ENCODE measurements at regions not wholly inside any gene's neighbourhood (a gene's known extent, or its start where the extent isn't known, plus 50 kb on each side); places are given as distances from the start of the nearest gene placed in this dataset.

DNA sequence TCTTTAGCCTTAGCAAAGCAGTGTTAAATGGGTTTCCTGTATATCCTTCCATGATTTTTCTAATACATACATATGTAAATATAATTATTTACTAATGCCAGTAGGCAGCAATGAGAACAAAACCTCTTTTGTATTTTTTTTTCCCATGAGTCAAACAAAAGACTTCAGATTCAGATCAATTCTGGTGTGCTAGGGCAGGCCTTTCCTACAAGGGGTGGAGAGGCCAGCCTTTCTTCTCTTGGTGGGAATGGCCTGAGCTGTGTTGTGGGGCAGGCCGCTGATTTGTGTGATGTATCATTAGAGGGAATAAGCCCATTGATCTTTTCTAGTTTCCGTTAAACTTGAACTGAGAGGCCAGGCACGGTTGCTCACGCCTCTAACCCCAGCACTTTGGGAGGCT, 115.5 kb upstream of the DMRT1 start:
- TF ChIP-seq, protein P1, sequence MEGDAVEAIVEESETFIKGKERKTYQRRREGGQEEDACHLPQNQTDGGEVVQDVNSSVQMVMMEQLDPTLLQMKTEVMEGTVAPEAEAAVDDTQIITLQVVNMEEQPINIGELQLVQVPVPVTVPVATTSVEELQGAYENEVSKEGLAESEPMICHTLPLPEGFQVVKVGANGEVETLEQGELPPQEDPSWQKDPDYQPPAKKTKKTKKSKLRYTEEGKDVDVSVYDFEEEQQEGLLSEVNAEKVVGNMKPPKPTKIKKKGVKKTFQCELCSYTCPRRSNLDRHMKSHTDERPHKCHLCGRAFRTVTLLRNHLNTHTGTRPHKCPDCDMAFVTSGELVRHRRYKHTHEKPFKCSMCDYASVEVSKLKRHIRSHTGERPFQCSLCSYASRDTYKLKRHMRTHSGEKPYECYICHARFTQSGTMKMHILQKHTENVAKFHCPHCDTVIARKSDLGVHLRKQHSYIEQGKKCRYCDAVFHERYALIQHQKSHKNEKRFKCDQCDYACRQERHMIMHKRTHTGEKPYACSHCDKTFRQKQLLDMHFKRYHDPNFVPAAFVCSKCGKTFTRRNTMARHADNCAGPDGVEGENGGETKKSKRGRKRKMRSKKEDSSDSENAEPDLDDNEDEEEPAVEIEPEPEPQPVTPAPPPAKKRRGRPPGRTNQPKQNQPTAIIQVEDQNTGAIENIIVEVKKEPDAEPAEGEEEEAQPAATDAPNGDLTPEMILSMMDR (conservative IDR thresholded peaks at IDR 0.05; ENCODE audit: low read depth, low read length), result no peak
- TF ChIP-seq, protein P2, sequence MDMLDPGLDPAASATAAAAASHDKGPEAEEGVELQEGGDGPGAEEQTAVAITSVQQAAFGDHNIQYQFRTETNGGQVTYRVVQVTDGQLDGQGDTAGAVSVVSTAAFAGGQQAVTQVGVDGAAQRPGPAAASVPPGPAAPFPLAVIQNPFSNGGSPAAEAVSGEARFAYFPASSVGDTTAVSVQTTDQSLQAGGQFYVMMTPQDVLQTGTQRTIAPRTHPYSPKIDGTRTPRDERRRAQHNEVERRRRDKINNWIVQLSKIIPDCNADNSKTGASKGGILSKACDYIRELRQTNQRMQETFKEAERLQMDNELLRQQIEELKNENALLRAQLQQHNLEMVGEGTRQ (IDR thresholded peaks at IDR 0.05; ENCODE audit: low read depth, low read length), result no peak
- no peak for TF ChIP-seq CEBPB (IDR thresholded peaks at IDR 0.05; ENCODE audit: low read depth, low read length)
- TF ChIP-seq RFX5 (IDR thresholded peaks at IDR 0.05; ENCODE audit: low read depth, low read length), result no peak
- no peak for TF ChIP-seq POLR2A (IDR thresholded peaks at IDR 0.05; ENCODE audit: low read depth, low read length)
- no peak for TF ChIP-seq RAD21 (IDR thresholded peaks at IDR 0.05; ENCODE audit: low read length)
- no peak for TF ChIP-seq RCOR1 (IDR thresholded peaks at IDR 0.05; ENCODE audit: insufficient replicate concordance, low read length)
- TF ChIP-seq, protein P3, sequence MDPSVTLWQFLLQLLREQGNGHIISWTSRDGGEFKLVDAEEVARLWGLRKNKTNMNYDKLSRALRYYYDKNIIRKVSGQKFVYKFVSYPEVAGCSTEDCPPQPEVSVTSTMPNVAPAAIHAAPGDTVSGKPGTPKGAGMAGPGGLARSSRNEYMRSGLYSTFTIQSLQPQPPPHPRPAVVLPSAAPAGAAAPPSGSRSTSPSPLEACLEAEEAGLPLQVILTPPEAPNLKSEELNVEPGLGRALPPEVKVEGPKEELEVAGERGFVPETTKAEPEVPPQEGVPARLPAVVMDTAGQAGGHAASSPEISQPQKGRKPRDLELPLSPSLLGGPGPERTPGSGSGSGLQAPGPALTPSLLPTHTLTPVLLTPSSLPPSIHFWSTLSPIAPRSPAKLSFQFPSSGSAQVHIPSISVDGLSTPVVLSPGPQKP (IDR thresholded peaks at IDR 0.05; ENCODE audit: borderline replicate concordance, low read depth, low read length), result no peak

All from IMR-90 (cell line).